Choroid plexus epithelial cell (primary cell): ENCODE measurements at regions not wholly inside any gene's neighbourhood (a gene's known extent, or its start where the extent isn't known, plus 50 kb on each side); places are given as distances from the start of the nearest gene placed in this dataset.
A peak's percentile ranks its signal among the peaks of the same experiment; 100 is the strongest.

ENCODE experiments used
- DNase-seq: peaks from one replicate; pipeline ENCODE4 v3.0.0-alpha.2; 2010; ENCODE audit warnings: low read depth
- H3K4me3 ChIP-seq: 2 replicates; pipeline ENCODE4 v1.5.1; 2011; ENCODE audit warnings: low read depth, mild to moderate bottlenecking, control low read depth, low read length, moderate library complexity
- TF ChIP-seq, protein P1 (sequence below): conservative IDR thresholded peaks from 2 replicates; pipeline ENCODE4 v1.5.1; 2011; ENCODE audit warnings: low read depth, mild to moderate bottlenecking, control low read depth, inconsistent platforms, low read length, moderate library complexity

DNA sequence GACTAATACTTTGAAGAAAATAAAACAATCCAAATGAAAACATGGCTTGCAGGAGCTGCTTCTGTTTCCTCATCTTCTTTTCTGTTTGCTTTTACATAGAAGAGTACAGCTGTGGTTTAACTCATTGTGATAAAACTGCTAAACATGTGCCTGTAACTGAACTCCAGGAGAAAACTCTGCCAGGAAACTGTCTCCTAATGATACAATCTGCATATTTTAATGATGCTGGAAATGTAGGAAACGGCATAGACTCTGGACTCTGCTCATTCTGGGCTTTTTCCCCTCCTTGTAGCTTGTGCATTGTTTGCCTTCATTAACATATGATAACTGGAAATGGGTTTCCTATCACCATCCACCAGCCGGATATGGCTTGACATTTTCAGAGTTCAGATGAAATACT lies 813.3 kb upstream of the WWC1 start:
- TF ChIP-seq, protein P1, sequence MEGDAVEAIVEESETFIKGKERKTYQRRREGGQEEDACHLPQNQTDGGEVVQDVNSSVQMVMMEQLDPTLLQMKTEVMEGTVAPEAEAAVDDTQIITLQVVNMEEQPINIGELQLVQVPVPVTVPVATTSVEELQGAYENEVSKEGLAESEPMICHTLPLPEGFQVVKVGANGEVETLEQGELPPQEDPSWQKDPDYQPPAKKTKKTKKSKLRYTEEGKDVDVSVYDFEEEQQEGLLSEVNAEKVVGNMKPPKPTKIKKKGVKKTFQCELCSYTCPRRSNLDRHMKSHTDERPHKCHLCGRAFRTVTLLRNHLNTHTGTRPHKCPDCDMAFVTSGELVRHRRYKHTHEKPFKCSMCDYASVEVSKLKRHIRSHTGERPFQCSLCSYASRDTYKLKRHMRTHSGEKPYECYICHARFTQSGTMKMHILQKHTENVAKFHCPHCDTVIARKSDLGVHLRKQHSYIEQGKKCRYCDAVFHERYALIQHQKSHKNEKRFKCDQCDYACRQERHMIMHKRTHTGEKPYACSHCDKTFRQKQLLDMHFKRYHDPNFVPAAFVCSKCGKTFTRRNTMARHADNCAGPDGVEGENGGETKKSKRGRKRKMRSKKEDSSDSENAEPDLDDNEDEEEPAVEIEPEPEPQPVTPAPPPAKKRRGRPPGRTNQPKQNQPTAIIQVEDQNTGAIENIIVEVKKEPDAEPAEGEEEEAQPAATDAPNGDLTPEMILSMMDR = no peak
- no peak for DNase-seq
- H3K4me3 ChIP-seq = no peak overlapping the region

DNA sequence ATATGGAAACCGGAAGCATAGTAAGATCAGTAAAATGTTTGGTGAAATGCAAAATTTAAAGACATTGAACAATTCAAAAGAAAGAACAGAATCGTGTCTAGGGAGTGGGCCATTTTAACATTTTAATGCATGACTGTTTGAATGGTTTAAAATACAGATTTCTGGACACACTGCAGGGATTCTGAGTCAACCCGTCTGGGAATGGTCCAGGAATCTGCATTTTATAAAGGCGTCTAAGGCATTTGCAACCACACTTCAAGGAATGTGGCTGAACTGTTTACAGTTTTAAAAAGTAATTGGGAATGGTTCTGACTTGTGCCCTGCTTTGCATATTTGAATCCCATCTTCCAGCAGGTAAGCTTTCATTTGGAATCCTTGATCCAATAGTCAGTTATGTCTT lies 811.7 kb upstream of the WWC1 start:
- TF ChIP-seq, protein P1 = no peak
- DNase-seq = no peak
- H3K4me3 ChIP-seq = no peak overlapping the region

DNA sequence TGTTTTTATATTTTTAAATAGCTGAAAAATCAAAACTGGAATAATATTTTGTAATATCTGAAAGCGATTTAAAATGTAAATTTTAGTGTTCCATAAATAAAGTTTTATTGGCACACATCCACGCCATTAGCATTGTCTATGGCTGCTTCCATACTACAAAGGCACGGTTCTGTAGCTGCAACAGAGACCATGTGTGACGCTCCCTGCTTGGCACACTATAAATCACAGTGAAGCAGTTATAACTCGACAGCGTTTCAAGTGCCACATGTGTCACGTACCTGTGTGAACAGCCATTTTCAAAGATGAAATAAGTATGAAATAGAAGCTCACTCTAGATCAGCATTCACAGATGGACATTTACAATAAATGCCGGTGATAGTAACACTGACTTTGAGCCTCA lies 810.1 kb upstream of the WWC1 start:
- H3K4me3 ChIP-seq = no peak overlapping the region
- DNase-seq = no peak
- TF ChIP-seq, protein P1 = no peak

DNA sequence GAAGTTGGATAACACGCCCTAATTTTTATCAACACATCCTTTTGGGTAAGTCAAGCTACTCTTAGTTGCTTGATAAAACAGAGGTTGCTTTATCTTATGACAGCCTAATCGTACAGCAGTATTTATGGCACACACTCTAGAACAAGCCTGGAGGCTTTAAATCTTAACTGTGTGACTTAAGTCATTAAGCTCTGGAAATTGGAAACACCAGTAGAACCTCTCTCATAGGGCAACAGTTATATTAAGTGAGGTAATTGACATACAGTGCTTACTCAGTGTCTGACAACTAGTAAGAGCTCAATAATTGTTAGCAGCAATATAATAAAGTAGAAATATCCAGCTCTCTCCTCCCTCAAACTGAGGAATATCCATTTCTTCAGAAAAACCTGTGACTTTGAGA lies 808.9 kb upstream of the WWC1 start:
- H3K4me3 ChIP-seq = no peak overlapping the region

DNA sequence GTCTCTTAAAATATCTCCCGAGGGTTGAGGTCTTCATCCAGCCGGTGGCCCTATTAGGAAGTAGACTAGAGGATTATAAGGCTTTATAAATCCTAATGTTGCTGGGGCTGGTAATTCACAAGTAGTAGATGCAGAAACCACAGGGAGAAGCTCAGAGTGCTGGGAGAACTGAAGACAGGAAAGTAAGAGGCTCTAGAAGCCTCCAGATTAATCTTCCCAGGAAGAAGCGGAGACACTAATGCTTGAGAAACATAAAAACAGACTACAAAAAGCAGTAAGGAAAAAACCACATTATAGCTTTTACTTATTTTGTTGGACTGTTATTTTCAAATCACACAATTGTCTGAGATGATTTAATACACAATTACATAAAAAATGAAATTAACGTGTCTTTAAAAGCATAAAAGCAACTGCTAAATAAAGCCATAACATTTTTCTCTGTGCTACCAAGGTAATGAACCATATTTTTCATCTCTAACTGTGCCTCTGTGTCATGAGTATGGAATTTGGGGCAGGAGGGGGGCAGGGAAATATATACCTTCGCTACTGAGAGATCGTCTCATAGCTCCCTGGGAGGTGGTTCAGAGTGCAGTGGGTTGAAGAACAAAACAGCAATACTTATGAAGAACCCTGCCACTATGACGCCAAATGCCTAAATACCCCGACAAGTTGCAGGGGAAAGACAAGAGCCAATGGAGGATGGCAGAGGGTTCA lies 806.2 kb upstream of the WWC1 start:
- DNase-seq = peak; percentile 10
- H3K4me3 ChIP-seq = no peak overlapping the region
- TF ChIP-seq, protein P1 = no peak

More for the DNA sequence above, 808.9 kb upstream of the WWC1 start:
- no peak for DNase-seq
- TF ChIP-seq, protein P1 = no peak

DNA sequence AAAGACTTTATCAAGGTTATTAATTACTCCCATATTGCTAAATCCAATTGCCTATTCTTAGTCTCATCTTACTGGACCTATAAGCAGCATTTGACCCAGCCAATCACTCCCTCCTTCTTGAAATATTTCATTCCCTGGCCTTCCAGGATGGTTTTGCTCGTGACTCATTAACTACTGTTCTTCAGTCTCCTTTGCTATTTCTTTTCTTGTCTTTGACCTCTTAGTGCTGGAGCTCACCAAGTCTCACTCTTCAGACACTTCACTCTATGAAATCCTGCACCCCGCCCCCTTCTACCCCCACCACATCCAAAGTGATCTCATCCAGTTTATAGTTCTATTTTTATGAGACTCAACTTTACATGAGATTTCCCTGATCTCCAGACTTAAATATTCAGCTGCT lies 803.1 kb upstream of the WWC1 start:
- no peak for DNase-seq
- TF ChIP-seq, protein P1 = no peak
- H3K4me3 ChIP-seq = no peak overlapping the region

DNA sequence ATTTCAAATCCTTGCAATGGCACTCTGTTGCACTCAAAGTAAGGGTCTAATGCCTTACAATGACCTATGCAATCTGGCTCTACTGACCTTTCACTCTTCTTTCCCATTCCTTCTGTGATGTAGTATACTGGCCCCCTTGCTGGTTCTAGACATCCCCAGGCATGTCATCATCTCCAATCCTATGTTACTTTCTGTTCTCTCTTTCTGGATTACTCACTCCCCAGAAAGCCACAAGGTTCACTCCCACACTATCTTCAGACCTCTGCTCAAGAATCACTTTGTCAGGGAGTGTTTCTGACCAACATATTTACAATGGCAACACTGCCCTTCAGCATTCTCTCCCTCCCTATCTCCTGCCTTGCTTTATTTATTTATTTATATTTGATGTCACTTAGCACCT lies 802.2 kb upstream of the WWC1 start:
- TF ChIP-seq, protein P1 = no peak

More for the DNA sequence above, 802.2 kb upstream of the WWC1 start:
- peak; percentile 12 for DNase-seq
- H3K4me3 ChIP-seq = no peak overlapping the region
